Mesothelial cell of epicardium (in vitro differentiated cells): ENCODE measurements at regions not wholly inside any gene's neighbourhood (a gene's known extent, or its start where the extent isn't known, plus 50 kb on each side); places are given as distances from the start of the nearest gene placed in this dataset.

Experiments used
- DNase-seq, 2 experiments: peaks; one replicate each; pipeline ENCODE4 v3.0.0; 2021; ENCODE audit warnings: low spot score in 2 of 2; ENCODE audit not compliant: unreplicated experiment in 2 of 2
- H3K27ac Mint-ChIP-seq: 2 replicates; pipeline ENCODE4 v1.8.0; 2021; ENCODE audit warnings: mixed read lengths
- H3K27me3 Mint-ChIP-seq: 2 replicates; pipeline ENCODE4 v1.8.0; 2021; ENCODE audit warnings: low read depth, mixed read lengths
- H3K36me3 Mint-ChIP-seq: 2 replicates; pipeline ENCODE4 v1.8.0; 2021; ENCODE audit warnings: mixed read lengths
- H3K4me1 Mint-ChIP-seq: 2 replicates; pipeline ENCODE4 v1.8.0; 2021; ENCODE audit warnings: mixed read lengths
- H3K4me3 Mint-ChIP-seq: 2 replicates; pipeline ENCODE4 v1.8.0; 2021; ENCODE audit warnings: mild to moderate bottlenecking, moderate library complexity, mixed read lengths
- H3K9me3 Mint-ChIP-seq: 2 replicates; pipeline ENCODE4 v1.8.0; 2021; ENCODE audit warnings: mixed read lengths
- TF ChIP-seq, protein P1 (sequence below): fragments of 200-600 bp; sonication (generic); IDR thresholded peaks from one replicate; pipeline ENCODE4 v1.5.0; 2021; ENCODE audit warnings: antibody characterized with exemption; ENCODE audit not compliant: unreplicated experiment

DNA sequence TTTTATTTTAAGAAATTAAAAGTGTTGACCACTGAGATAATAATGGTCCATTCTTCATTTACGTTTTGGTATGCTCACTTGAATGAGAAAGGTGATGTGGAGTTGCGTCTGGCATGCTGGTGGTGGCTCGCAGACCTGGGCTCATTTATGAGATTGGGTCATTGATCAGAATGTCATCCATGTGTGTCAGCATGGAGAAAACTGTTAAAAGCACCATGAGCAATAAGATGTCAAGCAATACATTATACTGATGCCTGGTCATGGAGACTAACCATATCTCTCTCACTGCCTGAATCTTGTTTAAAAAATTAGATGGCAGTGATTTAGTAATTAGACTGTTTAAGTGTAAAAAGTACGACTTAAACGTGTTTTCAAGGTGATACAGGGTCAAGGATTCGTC is 503.4 kb upstream of the SEMA6D start:
- TF ChIP-seq, protein P1, sequence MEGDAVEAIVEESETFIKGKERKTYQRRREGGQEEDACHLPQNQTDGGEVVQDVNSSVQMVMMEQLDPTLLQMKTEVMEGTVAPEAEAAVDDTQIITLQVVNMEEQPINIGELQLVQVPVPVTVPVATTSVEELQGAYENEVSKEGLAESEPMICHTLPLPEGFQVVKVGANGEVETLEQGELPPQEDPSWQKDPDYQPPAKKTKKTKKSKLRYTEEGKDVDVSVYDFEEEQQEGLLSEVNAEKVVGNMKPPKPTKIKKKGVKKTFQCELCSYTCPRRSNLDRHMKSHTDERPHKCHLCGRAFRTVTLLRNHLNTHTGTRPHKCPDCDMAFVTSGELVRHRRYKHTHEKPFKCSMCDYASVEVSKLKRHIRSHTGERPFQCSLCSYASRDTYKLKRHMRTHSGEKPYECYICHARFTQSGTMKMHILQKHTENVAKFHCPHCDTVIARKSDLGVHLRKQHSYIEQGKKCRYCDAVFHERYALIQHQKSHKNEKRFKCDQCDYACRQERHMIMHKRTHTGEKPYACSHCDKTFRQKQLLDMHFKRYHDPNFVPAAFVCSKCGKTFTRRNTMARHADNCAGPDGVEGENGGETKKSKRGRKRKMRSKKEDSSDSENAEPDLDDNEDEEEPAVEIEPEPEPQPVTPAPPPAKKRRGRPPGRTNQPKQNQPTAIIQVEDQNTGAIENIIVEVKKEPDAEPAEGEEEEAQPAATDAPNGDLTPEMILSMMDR: no peak
- DNase-seq: no peak
- no peaks in the 10 kb centered on the region for H3K36me3 Mint-ChIP-seq

DNA sequence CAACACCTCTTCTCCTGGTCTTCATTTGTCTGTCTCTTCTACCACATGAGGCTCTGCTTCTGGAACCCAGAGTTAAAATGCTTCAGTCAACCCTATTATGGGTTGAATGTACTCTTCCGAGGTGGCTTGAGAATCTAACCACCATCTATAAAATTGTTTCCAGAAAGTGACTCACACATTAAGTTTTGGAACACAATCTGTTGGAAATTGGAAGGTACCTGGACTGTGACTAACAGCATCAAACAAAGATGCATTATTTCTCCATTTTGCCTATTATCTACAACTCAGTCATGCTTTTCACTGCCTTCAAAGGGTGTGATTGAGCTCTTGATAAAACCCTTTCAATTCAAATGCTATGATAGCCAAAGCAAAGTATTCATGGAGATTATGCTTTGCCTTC is 499.0 kb upstream of the SEMA6D start:
- no peak for DNase-seq
- TF ChIP-seq, protein P1: no peak
- H3K4me1 Mint-ChIP-seq: no peaks in the 10 kb centered on the region
- no peaks in the 10 kb centered on the region for H3K36me3 Mint-ChIP-seq
- no peaks in the 10 kb centered on the region for H3K9me3 Mint-ChIP-seq
- no peak overlapping the region for H3K27ac Mint-ChIP-seq
- no peak overlapping the region for H3K4me3 Mint-ChIP-seq
- no peaks in the 10 kb centered on the region for H3K27me3 Mint-ChIP-seq

More for the DNA sequence above, 503.4 kb upstream of the SEMA6D start:
- Mint-ChIP-seq H3K4me1 (no peaks in the 10 kb centered on the region), H3K4me3 (no peak overlapping the region), H3K27me3 (no peaks in the 10 kb centered on the region), H3K27ac (no peak overlapping the region), H3K9me3 (no peaks in the 10 kb centered on the region)

DNA sequence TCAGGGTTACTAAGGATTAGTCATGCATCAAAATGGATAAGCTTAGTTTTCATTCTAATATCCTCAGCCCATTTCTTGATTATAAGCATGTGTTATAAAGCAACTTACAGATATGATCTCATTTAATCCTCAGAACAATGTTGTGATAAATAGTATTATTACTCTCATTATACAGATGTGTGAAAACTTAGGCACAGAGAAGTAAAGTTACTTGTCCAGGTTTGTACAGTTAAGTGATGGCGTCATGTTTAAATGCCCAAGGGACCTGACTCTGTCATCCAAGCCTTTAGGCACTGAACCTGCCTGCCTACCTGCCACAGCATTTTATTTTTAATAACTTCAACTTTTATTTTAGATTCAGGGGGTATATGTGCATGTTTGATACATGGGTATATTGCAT is 472.9 kb upstream of the SEMA6D start:
- no peaks in the 10 kb centered on the region for H3K27me3 Mint-ChIP-seq
- DNase-seq: no peak
- H3K27ac Mint-ChIP-seq: no peak overlapping the region
- TF ChIP-seq, protein P1: no peak
- H3K4me3 Mint-ChIP-seq: no peak overlapping the region
- no peaks in the 10 kb centered on the region for H3K4me1 Mint-ChIP-seq
- no peaks in the 10 kb centered on the region for H3K36me3 Mint-ChIP-seq
- H3K9me3 Mint-ChIP-seq: peaks cover 3% of the 10 kb centered on the region

DNA sequence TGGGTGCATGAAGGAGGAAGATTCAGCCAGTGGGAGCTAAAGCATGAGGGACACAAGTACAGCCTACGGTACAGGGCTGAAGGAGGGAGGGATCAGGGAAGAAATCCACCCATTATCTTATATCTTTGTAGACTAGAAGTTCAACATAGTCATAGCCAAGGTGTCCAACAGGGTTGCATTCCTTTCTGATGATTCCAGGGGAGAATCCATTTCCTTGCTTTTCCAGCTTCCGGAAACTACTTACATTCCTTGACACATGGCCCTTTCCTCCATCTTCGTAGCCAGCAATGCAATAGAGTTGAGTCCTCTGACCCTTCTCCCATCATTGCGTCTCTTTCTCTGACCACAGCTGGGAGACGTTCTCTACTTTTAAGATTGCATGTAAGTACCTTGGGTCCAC is 471.0 kb upstream of the SEMA6D start:
- TF ChIP-seq, protein P1: no peak
- Mint-ChIP-seq H3K27ac (no peak overlapping the region), H3K36me3 (no peaks in the 10 kb centered on the region), H3K4me3 (no peak overlapping the region), H3K4me1 (no peaks in the 10 kb centered on the region), H3K9me3 (peaks cover 3% of the 10 kb centered on the region), H3K27me3 (no peaks in the 10 kb centered on the region)
- no peak for DNase-seq

DNA sequence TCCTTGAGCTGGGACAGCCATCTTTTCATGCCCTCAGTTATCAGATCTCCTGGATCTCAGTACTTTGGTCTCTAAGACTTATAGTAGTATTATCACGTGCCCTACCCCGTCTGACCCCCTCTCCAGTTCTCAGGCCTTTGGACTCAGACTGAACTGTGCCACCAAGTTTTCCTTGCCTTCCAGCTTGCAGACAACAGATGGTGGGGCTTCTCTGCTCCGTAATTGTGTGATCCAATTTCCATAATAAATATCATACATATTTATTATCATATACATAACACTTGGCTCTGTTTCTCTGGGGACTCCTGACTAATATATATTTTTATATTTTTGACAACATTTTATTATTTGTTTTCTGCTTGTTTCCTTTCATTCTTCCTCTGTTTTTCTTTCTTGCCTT is 458.8 kb upstream of the SEMA6D start:
- H3K4me3 Mint-ChIP-seq: no peak overlapping the region
- peaks cover 32% of the 10 kb centered on the region for H3K9me3 Mint-ChIP-seq
- H3K27me3 Mint-ChIP-seq: no peaks in the 10 kb centered on the region
- H3K36me3 Mint-ChIP-seq: peaks cover 12% of the 10 kb centered on the region
- TF ChIP-seq, protein P1: no peak
- no peak for DNase-seq
- no peaks in the 10 kb centered on the region for H3K4me1 Mint-ChIP-seq
- H3K27ac Mint-ChIP-seq: no peak overlapping the region

DNA sequence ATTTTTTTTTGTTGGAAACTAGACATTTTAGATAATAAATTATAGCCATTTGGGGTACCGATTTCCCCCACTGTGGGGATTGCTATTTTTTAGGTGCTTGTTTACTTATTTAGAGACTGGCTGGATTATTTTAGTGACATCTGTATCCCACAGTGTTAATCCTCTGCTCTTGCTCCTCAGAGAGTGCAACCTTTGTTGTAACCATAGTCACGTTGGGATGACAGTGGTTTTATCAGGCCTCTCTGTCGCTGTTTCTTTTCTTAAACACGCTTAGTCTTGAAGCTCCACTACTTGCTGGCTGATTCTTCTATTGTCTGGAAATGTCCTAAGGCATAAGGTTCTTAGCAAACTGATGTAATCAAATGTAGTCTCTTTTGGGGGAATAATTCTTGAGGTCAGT is 451.6 kb upstream of the SEMA6D start:
- Mint-ChIP-seq H3K4me3 (no peak overlapping the region), H3K27me3 (no peaks in the 10 kb centered on the region), H3K9me3 (peaks cover 15% of the 10 kb centered on the region), H3K36me3 (peaks cover 6% of the 10 kb centered on the region), H3K4me1 (no peaks in the 10 kb centered on the region), H3K27ac (no peak overlapping the region)
- TF ChIP-seq, protein P1: no peak
- DNase-seq: no peak
